IMR-90 (cell line): ENCODE measurements at regions not wholly inside any gene's neighbourhood (a gene's known extent, or its start where the extent isn't known, plus 50 kb on each side); places are given as distances from the start of the nearest gene placed in this dataset.

Source experiments
- ATAC-seq: fragments of 200-7000 bp; cut with Tn5 transposase; 2 replicates; pipeline ENCODE4 v1.9.1; 2020; ENCODE audit warnings: low read depth, mild to moderate bottlenecking, moderate library complexity
- BruUV-seq: library from RNA; stranded (reverse); fragments of 400-500 nt; replicated peaks from 2 replicates; lab custom pipeline; 2021; lab: Mats Ljungman, UMichigan
- CTCF ChIA-PET: fragments of 300-600 bp; formaldehyde crosslinking; extraction: SDS; loops from one replicate; lab custom pipeline; 2021; ENCODE audit warnings: antibody characterized with exemption; lab: Yijun Ruan, JAX
- POLR2A ChIA-PET: fragments of 300-600 bp; sonication (Branson Sonifier 250); formaldehyde crosslinking; loops from one replicate; lab custom pipeline; 2022; ENCODE audit warnings: antibody characterized with exemption; ENCODE audit not compliant: unreplicated experiment; lab: Charles Lee
- DNase-seq: peaks from one replicate; pipeline ENCODE4 v3.0.0; 2013
- H2AFZ ChIP-seq: replicated peaks from 2 replicates; pipeline ENCODE3; 2013; ENCODE audit warnings: low read length, mild to moderate bottlenecking; ENCODE audit not compliant: poor library complexity
- H2AK5ac ChIP-seq: 2 replicates; pipeline ENCODE4 v1.6.1; 2013; ENCODE audit warnings: low read depth, low read length, inconsistent platforms
- H2AK9ac ChIP-seq: replicated peaks from 2 replicates; pipeline ENCODE3; 2013; ENCODE audit warnings: mild to moderate bottlenecking, low read depth, low read length, moderate library complexity; ENCODE audit not compliant: poor library complexity
- H2BK120ac ChIP-seq: 2 replicates; pipeline ENCODE4 v1.6.1; 2013; ENCODE audit warnings: low read depth, low read length, inconsistent platforms
- H2BK15ac ChIP-seq: 3 replicates; pipeline ENCODE4 v1.6.1; 2013; ENCODE audit warnings: low read depth, low read length, inconsistent platforms
- H2BK20ac ChIP-seq: 2 replicates; pipeline ENCODE4 v1.6.1; 2013; ENCODE audit warnings: low read depth, mild to moderate bottlenecking, inconsistent platforms, low read length, moderate library complexity
- H2BK5ac ChIP-seq: 2 replicates; pipeline ENCODE4 v1.6.1; 2013; ENCODE audit warnings: mild to moderate bottlenecking, low read depth, low read length, inconsistent platforms; ENCODE audit not compliant: poor library complexity, severe bottlenecking
- H3K14ac ChIP-seq: replicated peaks from 2 replicates; pipeline ENCODE4 v1.6.1; 2013; ENCODE audit warnings: low read depth, low read length, inconsistent platforms
- H3K18ac ChIP-seq: 2 replicates; pipeline ENCODE4 v1.6.1; 2013; ENCODE audit warnings: low read depth, low read length, control low read depth
- H3K23ac ChIP-seq: 2 replicates; pipeline ENCODE4 v1.6.1; 2013; ENCODE audit warnings: low read depth, low read length, inconsistent platforms
- H3K27ac ChIP-seq: 2 replicates; pipeline ENCODE4 v1.5.1; 2013; ENCODE audit warnings: mild to moderate bottlenecking, control low read depth, low read length; ENCODE audit not compliant: insufficient read depth
- H3K27me3 ChIP-seq: 2 replicates; pipeline ENCODE4 v1.6.1; 2013; ENCODE audit warnings: low read length; ENCODE audit not compliant: control insufficient read depth, insufficient read depth
- H3K36me3 ChIP-seq: 2 replicates; pipeline ENCODE4 v1.6.1; 2013; ENCODE audit warnings: low read length, mixed read lengths; ENCODE audit not compliant: control insufficient read depth, insufficient read depth
- H3K4ac ChIP-seq: 2 replicates; pipeline ENCODE4 v1.6.1; 2013; ENCODE audit warnings: low read depth, low read length, inconsistent platforms
- H3K4me1 ChIP-seq: 2 replicates; pipeline ENCODE4 v1.6.1; 2013; ENCODE audit warnings: low read length, mixed read lengths; ENCODE audit not compliant: control insufficient read depth, insufficient read depth
- H3K4me2 ChIP-seq: 2 replicates; pipeline ENCODE4 v1.6.1; 2013; ENCODE audit warnings: low read depth, mild to moderate bottlenecking, control low read depth, low read length, moderate library complexity
- H3K4me3 ChIP-seq: 2 replicates; pipeline ENCODE4 v1.5.1; 2013; ENCODE audit warnings: low read depth, mild to moderate bottlenecking, control low read depth, low read length, moderate library complexity; ENCODE audit not compliant: insufficient read depth
- H3K56ac ChIP-seq: 2 replicates; pipeline ENCODE4 v1.6.1; 2013; ENCODE audit warnings: low read length, inconsistent platforms; ENCODE audit not compliant: insufficient read depth; ENCODE audit errors: extremely low read depth
- H3K79me1 ChIP-seq, 2 experiments: 2 replicates each; pipeline ENCODE4 v1.6.1; 2013; ENCODE audit warnings: low read length in 2 of 2, inconsistent platforms in 1 of 2, low read depth in 1 of 2
- H3K9ac ChIP-seq: 2 replicates; pipeline ENCODE4 v1.6.1; 2013; ENCODE audit warnings: low read depth, low read length, control low read depth
- H3K9me1 ChIP-seq: 2 replicates; pipeline ENCODE4 v1.6.1; 2013; ENCODE audit warnings: low read length, inconsistent platforms; ENCODE audit not compliant: insufficient read depth
- H3K9me3 ChIP-seq: 2 replicates; pipeline ENCODE4 v1.6.1; 2013; ENCODE audit warnings: low read length; ENCODE audit not compliant: control insufficient read depth, insufficient read depth
- H4K20me1 ChIP-seq: 2 replicates; pipeline ENCODE4 v1.6.1; 2013; ENCODE audit warnings: low read length, inconsistent platforms; ENCODE audit not compliant: insufficient read depth
- H4K5ac ChIP-seq: 2 replicates; pipeline ENCODE4 v1.6.1; 2013; ENCODE audit warnings: mild to moderate bottlenecking, low read depth, low read length, control low read depth
- H4K8ac ChIP-seq, 2 experiments: 2 replicates each; pipeline ENCODE4 v1.6.1; 2013; ENCODE audit warnings: low read depth in 2 of 2, low read length in 2 of 2, control low read depth in 1 of 2, inconsistent platforms in 1 of 2
- H4K91ac ChIP-seq: 2 replicates; pipeline ENCODE4 v1.6.1; 2013; ENCODE audit warnings: low read depth, low read length, inconsistent platforms; ENCODE audit not compliant: insufficient read depth
- CHD1 ChIP-seq: IDR thresholded peaks from 2 replicates; pipeline ENCODE4 v1.6.1; 2012; ENCODE audit warnings: low read depth, low read length, improper control_type of control experiment
- MAFK ChIP-seq: IDR thresholded peaks from 2 replicates; pipeline ENCODE4 v1.6.1; 2012; ENCODE audit warnings: low read depth, low read length, improper control_type of control experiment
- MAZ ChIP-seq: IDR thresholded peaks from 2 replicates; pipeline ENCODE4 v1.6.1; 2012; ENCODE audit warnings: low read depth, mild to moderate bottlenecking, low read length, improper control_type of control experiment, moderate library complexity, borderline replicate concordance
- MXI1 ChIP-seq: IDR thresholded peaks from 2 replicates; pipeline ENCODE4 v1.6.1; 2012; ENCODE audit warnings: low read depth, mild to moderate bottlenecking, low read length, moderate library complexity, borderline replicate concordance
- NFE2L2 ChIP-seq: fragments of 150-350 bp; IDR thresholded peaks from 2 replicates; pipeline ENCODE4 v1.6.1; 2016; ENCODE audit warnings: low read depth, mild to moderate bottlenecking, low read length
- RAD21 ChIP-seq: IDR thresholded peaks from 2 replicates; pipeline ENCODE4 v1.6.1; 2012; ENCODE audit warnings: low read length, improper control_type of control experiment
- RCOR1 ChIP-seq: IDR thresholded peaks from 2 replicates; pipeline ENCODE4 v1.6.1; 2012; ENCODE audit warnings: mild to moderate bottlenecking, low read length, improper control_type of control experiment; ENCODE audit not compliant: insufficient replicate concordance
- WGBS, 2 experiments: methylation state at CpG; one replicate each; pipeline versions ENCODE4 v1.1.5 to v1.1.7; 2013; ENCODE audit warnings: missing lambda C conversion rate in 2 of 2; ENCODE audit not compliant: insufficient read length in 1 of 2; ENCODE audit errors: extremely low coverage in 2 of 2; 5-methylcytosine and 5-hydroxymethylcytosine counted together
- dilution Hi-C: fragments of 300-500 bp; cut with HindIII; formaldehyde crosslinking; loops from one replicate; pipeline ENCODE4 v1.14.3; 2018; ENCODE audit warnings: low sequenced_read_pairs; ENCODE audit not compliant: unreplicated experiment
- in situ Hi-C: fragments of 300-500 bp; cut with MboI; formaldehyde crosslinking; loops from 3 replicates; pipeline ENCODE4 v1.14.3; 2019; ENCODE audit warnings: low sequenced_read_pairs, inconsistent platforms, mixed read lengths
- intact Hi-C: fragments of 100-400 bp; cut with micrococcal nuclease; formaldehyde crosslinking; loops from 2 replicates; pipeline ENCODE4 v1.10.0; 2022
- TF ChIP-seq, protein P1 (sequence below): conservative IDR thresholded peaks from 2 replicates; pipeline ENCODE4 v1.5.1; 2012; ENCODE audit warnings: mild to moderate bottlenecking, low read depth, low read length, improper control_type of control experiment

DNA sequence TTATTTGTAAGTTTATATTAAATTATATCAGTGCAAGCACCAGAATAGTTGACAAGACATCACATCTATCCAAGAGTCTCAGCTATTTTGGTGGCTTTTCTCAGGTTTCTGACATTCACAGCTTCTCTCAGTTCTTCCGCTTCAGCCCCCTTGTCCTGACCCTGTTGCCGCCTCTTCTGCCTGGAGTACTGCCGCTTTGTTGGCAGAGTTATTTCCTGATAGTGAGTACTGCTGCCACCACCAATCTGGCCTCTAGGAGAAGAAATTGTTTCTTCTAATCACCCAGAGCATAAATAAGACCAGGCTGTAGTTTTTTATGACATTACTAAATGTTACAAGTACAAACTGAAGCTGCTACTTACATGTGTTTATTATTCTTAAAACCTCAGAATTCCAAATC is 470.1 kb downstream of the NSUN3 start:
- Histone ChIP-seq H3K23ac (no peak overlapping the region), H3K36me3 (no peaks in the 10 kb centered on the region), H3K14ac (no peak overlapping the region), H3K9me3 (no peaks in the 10 kb centered on the region), H3K4me1 (no peaks in the 10 kb centered on the region), H4K5ac (no peak overlapping the region), H3K9me1 (no peaks in the 10 kb centered on the region), H2AK9ac (no peak overlapping the region), H2BK15ac (no peak overlapping the region), H2BK20ac (no peak overlapping the region), H4K20me1 (no peaks in the 10 kb centered on the region), H3K9ac (no peak overlapping the region), H4K91ac (no peak overlapping the region), H3K27me3 (no peaks in the 10 kb centered on the region), H2AFZ (no peak overlapping the region), H3K4ac (no peak overlapping the region), H2AK5ac (no peak overlapping the region), H4K8ac (no peak overlapping the region), H3K27ac (no peak overlapping the region), H3K56ac (no peak overlapping the region), H2BK5ac (no peak overlapping the region), H3K79me1 (no peaks in the 10 kb centered on the region), H3K4me2 (no peak overlapping the region), H3K4me3 (no peak overlapping the region), H3K18ac (no peak overlapping the region), H2BK120ac (no peak overlapping the region)
- BruUV-seq: no TSS peak
- no peak for TF ChIP-seq CHD1
- TF ChIP-seq, protein P1, sequence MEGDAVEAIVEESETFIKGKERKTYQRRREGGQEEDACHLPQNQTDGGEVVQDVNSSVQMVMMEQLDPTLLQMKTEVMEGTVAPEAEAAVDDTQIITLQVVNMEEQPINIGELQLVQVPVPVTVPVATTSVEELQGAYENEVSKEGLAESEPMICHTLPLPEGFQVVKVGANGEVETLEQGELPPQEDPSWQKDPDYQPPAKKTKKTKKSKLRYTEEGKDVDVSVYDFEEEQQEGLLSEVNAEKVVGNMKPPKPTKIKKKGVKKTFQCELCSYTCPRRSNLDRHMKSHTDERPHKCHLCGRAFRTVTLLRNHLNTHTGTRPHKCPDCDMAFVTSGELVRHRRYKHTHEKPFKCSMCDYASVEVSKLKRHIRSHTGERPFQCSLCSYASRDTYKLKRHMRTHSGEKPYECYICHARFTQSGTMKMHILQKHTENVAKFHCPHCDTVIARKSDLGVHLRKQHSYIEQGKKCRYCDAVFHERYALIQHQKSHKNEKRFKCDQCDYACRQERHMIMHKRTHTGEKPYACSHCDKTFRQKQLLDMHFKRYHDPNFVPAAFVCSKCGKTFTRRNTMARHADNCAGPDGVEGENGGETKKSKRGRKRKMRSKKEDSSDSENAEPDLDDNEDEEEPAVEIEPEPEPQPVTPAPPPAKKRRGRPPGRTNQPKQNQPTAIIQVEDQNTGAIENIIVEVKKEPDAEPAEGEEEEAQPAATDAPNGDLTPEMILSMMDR: no peak
- TF ChIP-seq NFE2L2: no peak
- no peak for TF ChIP-seq MXI1
- TF ChIP-seq MAZ: no peak
- TF ChIP-seq MAFK: no peak
- TF ChIP-seq RAD21: no peak
- TF ChIP-seq RCOR1: no peak
- in situ Hi-C loops (no loop called here), intact Hi-C loops (no loop called here), dilution Hi-C loops (no loop called here)
- WGBS, 2 experiments: no CpG with 5 or more reads among the region's 3 CpGs
- ChIA-PET POLR2A (no interaction called here), CTCF (interaction anchor here (1.1 kb wide), 1 partner anchor 126 kb away, joined by 3 read pairs; no protein-coding TSS in a partner anchor)
- ATAC-seq (no peak; the same call in 1 of the 2 replicates), DNase-seq (no peak)
